ENCODE measurements at regions not wholly inside any gene's neighbourhood (a gene's known extent, or its start where the extent isn't known, plus 50 kb on each side); places are given as distances from the start of the nearest gene placed in this dataset.

DNA sequence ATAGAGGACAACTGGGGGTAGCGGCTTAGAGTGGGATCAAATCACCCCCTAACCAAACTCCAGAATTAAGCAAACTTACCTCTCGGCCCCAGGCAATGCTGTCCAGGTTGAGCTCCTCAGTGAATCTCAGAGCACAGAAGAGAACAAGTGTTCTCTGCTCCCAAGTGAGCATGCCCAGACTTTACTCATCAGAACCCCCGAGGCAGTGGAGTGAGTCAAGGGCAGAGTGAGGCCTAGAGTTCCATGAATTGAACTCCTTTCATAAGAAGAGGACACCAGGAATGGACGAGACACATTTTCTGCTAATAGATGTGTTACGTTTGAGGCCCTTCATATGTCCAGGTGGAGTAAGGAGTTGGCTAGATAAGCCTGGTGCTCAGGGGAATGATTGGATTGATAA is 134.0 kb upstream of the DTNBP1 start:
- DNase-seq, result no peak

DNA sequence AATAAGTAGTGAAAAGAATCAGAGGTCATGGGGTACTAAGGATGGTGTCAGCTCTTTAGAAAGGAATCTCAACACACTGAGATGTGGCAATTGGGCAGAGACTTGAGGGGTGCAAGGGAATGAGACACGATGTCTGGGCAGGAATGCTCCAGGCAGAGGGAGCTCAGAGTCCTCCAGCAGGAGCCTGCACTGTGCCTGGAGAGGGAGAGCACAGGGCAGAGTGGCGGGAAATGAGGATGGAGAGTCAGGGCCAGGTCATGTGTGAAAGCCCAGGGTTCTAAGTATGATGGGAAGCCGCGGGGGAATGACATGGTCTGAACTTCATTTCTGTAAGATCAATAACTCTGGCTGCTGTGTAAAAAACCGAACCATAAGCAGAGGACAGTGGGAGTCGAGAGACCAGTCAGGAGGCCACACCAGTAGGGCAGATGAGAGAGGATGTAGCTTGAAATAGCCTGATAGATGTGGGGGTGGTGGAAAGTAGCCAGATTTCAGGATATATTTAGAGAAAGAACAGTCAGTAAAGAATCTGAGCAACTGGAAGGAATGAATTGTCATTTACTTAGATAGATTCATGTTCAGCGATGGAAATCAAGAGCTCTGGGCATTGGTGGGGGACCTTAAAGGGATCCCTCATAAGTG is 133.4 kb upstream of the DTNBP1 start:
- DNase-seq, result no peak

DNA sequence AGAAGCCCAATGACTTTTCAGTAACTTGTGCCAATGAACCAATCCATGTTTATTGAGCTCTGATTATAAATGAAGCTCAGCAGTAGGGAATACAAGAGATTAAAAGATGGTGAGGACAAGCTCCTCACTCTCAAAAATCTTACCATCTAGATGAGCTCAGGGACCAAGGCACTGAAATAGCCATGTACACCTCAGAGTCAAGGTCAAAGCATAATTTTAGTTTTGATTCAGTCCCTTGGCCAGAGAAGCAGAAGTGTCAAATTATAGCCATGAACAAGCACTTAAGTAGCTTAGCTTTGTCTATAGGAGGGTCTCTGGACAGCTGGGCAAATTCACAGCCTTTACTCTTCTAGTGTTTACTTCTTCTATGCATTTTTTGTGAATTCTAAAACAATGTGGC is 131.0 kb upstream of the DTNBP1 start:
- no peak for DNase-seq

DNA sequence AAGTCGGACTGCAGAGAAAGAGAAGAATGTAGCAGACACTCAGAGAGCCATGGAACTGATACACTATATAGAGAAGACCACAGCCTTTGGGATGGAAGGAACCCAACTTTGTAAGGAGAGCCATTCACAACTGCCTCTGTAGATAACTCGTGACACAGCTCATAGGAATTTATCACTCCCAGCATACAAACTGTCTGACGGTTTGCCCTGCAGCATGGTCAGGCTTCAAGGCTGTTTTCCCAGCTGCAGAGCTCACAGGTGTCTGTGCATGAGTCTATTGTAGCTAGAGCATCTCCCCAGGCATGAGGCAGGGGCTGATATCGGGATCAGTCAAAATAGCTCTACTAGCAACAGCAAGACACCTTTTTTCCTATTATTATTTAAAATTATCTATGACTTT is 130.5 kb upstream of the DTNBP1 start:
- no peak for DNase-seq

DNA sequence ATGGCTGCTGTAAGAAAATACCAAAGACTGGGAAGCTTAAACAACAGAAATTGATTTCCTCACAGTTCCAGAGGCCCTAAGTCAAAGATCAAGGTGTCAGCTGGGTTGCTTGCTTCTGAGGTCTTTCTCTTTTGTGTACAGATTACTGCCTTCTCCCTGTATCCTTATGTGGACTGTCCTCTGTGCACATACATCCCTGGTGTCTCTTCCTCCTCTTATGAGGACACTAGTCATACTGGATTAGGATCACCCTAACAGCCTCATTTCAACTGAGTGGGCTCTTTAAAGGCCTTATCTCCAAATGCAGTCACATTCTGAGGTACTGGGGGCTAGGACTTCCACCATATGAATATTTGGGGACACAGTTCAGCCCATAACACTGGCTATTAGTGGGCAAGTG is 130.0 kb upstream of the DTNBP1 start:
- no peak for DNase-seq

DNA sequence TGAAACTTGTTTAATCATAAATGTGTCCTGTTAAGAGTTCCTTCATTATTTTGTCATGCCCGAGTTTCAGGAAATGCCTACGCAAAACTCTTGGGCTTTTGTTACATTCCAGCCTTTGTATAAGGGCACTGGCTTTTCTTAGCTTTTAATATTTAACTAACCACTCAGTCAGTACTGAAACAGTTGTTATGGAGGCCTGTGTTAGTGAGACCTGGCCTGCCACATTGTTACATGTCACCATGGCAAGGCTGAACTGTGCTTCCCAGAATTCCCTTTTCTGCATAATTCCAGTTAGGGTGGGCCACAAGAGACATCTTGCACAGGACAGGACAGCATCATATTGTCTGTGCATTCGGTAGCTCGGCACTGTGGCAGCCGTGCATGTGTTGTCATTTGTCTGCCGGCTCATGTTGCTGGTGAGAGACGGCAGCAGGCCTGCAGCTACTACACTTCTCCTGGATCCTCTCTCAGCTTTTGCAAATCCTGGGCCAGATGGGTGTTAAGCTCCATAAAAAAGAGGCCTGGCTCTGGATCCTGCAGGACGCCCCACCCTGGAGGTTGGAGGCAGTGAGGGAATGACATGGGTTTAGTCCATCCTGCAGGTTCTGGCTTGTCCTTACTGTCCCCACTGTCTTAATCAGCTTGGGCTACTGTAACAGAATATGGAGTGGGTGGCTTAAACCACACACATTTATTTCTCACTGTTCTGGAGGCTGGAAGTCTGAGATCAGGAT is 128.8 kb upstream of the DTNBP1 start:
- DNase-seq, result no peak

DNA sequence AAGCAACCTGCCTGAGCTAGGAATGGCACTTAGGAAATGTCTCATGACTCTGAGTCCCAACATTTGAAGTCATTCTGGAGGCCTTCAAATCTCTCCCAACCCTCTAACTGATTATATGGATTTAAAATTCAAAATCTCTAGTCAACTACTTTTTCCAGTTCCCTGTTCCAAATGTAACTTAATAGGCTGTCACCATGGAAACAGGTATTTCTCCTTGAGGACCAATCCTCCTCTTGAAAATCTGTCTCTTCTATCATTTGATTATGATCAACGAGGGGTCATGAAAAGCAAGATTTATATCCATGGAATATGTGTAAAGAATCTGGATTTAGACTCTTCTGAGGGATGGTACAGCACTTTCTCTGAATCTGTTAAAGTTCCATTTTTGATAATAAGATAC is 127.3 kb upstream of the DTNBP1 start:
- DNase-seq, result no peak

DNA sequence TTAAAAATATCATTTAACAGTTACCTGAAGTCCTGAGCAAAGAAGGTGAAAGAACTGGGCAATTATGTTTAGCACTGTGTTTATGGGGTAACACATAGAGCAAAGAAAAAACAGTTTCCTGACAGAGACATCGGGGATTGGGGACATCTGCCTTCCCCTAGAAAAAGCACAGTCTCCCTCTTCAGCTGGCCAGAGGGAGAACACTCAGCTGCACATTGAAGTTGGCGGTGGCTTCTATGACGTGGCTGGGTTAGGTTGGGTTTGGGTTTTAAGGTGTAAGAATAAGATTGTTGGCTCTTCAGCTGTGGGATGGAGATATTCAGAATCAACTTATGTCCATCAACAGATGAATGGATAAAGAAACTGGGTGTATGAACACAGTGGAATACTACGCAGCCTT is 124.0 kb upstream of the DTNBP1 start:
- no peak for DNase-seq

DNA sequence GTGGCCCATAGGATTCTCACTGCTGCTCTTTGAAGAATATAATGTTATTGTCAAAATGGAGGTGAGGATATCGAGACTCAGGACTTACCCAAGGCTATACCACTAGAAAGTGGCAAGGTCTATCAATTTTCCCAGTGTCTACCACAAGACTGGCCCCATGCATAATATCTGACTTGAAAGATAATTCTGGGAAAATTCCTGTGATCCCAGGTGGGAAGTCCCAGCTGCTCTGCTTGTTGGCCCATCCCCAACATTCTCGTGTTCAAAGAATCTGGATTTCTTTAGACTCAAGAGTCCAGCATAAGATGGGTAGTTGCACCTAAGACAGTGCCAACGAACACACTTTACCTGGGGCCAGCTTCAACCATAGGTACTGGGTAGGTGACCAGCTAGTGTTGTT is 120.7 kb upstream of the DTNBP1 start:
- DNase-seq, result no peak

DNA sequence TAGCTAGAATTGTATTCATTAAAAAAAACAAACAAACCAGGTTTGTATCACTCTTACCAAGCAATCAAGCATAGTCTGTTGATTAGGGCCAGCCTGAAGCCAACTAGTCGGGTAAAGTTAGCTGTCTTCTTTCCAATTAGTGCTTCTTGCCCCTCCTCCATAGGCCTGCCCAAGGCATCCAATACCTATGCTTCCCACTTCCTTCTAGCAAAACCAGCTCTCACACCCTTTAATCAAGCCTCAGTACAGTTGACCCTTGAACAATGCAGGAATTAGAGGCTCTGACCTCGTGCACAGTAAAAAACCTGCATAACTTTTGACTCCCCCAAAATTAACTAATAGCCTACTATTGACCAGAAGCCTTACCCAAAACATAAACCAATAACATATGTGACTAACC is 119.1 kb upstream of the DTNBP1 start:
- DNase-seq, result no peak

DNA sequence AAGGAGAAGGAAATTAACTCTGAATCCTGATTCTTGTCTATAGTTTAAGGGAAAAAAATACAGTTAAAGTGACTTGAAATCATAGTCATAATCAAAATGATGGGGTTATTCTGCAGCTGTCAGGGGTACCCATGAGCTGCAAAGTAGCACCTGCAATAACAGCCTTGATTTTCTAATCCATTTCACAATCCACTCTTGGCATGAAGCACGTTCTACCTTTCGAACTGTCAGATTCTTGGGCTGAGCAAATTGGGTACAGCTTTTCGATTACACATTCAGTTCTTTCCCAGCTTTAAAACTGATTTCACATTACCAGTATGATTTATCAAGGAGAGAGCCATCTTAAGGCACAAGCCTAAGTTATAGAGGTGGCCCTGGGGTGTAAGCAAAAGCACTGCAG is 118.5 kb upstream of the DTNBP1 start:
- no peak for DNase-seq

DNA sequence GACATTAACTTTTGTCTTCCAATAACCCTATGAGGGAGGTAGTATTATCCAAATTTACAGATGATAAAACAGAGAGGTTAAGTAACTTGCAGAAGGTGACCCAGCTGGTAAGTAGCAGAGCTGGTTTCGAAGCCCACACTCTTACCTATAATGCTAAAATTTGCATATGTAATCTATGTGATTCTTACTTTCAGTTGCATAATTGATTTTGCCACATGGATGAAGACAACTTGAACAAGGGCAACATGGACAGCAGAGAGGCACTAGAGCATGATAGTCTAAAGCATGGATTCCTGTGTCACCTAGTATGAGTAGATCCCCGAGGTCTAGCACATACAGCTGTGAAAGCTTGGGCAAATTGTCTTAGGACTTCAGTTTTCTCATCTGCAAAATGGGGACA is 117.6 kb upstream of the DTNBP1 start:
- no peak for DNase-seq

DNA sequence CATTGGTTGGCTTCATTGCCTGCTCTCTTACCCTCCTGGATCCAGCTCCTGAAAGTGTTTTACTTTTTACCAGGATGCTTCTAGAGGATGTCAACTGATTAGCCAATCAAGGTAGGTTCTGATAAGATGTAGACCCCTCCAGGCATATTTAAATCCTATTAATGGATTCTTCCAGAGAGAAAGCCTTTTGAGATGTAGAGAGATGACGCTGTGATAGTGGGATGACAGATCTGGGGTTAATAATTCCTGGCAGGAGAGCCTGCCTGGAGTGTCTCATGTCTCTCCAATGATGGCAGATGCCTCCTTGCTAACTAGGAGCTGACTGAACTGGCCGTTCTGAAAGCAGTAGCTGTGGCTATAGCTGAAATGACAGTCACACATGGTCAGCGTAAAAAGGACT is 116.9 kb upstream of the DTNBP1 start:
- no peak for DNase-seq

DNA sequence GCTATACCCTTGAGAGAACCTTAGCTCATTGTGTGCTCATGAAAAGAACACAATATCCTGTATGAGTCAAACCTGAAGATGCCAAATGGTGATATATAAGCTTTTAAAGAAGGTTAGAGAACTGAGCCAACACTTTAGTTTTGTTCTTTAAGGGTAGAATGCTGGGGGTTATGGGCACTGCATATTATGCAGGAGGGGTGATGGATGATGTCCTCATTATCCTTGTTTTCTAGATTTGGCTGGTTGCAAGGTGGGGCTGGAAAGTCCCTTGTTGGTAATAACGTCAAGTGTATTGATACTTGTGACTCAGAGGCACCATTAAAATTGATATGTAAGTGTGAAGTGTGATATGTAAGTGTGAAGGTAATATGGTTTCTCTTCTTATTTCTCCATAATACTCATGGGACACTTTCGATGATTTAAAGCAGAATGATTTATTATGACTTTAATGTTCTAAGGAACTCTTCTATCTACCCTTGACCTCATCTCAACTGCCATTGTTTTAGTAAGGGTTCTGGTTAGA is 113.7 kb upstream of the DTNBP1 start:
- no peak for DNase-seq

DNA sequence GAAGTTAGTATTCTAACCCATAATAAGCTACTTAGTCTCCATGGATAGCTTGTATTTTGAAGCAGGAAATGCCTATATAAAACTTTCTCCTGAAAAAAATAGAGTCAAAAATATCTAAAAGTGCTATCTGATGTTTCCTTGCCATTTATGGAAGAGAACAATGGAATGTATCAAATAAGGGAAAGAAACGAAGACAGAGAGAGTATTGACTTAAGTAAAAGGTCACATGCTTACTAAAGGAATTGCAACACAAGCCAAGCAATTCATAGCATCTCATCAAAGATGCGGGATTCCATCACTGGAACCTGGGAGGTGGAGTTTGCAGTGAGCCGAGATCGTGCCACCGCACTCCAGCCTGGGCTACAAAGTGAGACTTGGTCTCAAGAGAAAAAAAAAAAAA is 112.9 kb upstream of the DTNBP1 start:
- no peak for DNase-seq

DNA sequence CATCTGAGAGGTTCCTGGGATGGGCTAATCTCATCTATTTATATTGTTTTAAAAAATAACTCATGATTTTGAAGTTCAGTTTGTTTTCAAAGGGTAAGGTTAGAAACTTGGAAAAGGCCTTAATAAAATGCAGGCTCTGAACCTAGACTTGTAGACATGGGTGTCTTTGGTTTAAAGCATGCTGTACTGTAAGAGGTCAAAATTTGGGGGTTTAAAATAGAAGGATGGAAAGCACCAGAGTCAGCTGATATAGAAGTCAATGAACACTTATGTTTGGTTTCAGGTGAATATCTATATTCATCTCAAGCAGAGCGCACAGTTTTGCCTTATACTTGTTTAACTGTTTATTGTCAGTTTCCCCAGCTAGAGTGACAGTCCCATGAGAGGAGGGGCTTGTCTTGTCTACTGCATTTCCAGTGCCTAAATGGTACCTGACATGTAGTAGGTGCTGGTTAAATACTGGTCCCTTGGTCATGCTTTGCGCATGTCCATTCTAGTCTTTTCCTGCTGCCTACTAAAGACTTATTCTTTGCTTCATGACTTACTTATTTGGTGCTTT is 112.3 kb upstream of the DTNBP1 start:
- DNase-seq, result no peak

DNA sequence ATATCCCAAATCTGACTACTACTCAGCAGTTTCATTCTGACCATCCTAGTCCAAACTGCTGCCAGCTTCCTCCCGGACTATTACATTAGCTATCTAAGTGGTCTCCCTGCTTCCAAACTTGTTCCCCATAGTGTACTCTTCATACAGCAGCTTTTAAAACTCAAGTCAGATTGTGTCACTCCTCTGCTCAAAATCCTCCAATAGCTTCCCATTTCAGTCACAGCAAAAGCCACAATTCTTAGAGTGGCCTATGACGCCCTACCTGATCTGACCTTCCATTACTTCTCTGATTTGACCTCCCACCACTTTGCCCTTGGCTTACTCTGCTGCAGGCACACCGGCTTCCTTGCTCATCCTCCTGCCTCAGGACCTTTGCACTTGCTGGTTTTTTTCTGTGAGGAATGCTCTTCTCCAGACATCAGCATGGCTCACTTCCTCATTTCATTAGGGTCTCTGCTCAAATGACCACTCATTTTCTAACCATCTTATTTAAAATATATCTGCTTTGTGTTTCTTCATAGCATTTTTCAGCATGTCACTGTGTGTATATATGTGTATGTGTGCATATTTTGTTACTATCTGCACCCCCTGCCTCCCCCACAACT is 111.1 kb upstream of the DTNBP1 start:
- DNase-seq, result no peak

DNA sequence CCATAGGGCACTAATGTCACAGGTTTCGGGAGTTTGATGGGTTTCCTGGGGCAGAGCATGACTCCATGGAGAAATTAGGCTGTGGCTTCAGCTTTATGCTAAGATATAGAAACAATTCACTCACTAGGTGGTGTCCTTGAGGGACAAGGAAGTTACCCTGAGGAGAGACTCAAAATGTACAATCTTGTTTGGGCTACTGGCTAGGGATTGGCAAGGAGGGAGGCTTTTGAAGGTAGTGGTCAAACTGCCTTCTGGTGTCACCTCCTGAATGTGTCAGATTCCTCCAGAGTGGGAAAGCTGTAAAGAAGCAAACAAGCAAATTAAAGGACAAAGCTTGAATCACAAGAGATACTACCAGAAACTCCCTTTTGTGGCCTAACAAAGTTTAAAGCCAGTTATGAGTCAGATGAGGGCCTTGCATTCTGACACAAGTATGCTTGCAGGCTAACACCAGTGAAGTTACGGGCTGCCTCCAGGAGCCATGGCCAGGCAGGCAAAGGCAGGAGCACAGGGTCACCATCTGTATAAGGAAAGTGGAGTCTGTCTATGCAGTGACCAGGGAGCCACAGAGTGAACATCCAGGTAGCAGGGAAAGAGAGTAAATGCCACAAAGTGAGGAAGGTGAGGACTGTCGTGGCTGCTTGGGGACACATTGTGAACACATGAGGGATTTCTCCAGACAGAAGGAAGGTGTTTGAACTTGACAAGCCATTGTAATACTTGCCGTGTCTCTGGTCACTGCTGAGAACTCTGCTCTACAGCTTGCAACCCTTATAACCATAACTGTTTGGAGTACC is 107.7 kb upstream of the DTNBP1 start:
- no peak for DNase-seq

DNA sequence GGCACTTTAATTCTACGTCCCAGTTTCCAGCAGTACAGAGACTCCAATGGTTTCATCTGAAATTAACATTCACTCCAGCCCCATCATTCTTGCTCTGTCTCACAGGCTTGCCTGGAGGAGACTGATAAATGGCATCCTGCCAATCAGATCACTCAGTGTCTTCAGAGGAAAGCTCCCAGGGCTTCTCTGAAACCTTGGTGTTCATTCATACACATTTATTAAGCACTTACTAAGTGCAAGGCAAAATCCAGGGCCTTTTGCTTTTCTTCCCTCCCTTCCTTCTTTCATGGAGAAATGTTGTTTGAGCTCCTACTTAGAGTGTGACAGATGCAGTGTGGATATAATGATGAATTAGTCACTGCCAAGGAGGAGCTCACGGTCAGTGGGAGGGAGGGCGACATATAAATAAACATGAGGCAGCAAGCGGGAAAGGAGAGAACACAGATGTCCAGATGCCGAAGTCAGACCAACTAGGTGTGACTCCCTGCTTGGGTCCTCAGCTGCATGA is 106.7 kb upstream of the DTNBP1 start:
- DNase-seq, result no peak

DNA sequence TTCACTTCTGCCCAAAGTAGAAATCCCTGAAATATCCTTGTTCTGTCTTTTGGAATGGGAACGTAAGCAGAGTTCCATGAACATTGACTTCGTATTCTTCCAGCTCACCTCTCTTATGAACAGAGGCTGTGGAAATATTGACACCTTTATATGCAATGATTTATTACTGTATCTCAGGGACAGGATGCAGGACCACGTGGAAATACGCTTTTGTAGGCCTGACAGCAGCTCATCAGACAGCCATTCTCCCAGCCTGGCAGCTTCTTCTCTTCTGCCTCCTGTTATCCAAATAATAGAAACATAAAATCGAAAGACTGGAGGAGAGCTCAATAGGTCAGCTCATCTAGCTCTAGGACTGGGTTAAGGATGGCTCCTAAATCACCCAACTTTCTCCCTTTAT is 106.2 kb upstream of the DTNBP1 start:
- DNase-seq, result no peak

DNA sequence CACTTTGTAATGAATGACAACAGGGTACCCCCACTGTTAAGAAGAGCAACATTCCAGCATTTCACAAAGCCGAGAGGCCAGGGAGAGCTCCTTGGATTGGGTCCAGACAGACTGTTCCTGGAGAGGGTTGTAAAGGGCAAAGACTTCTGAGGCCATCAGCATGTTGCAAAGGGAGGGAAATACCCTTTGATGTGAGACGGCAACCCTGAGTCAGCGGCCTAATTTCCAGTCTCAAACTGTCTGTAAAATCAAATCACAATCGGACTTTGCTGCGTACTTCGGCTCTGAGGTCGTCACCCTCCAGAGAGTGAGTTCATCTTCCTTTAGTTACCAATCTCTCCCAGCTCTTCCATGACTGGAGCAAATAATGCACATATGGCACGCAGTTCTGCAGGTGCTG is 101.0 kb upstream of the DTNBP1 start:
- DNase-seq, result no peak

DNA sequence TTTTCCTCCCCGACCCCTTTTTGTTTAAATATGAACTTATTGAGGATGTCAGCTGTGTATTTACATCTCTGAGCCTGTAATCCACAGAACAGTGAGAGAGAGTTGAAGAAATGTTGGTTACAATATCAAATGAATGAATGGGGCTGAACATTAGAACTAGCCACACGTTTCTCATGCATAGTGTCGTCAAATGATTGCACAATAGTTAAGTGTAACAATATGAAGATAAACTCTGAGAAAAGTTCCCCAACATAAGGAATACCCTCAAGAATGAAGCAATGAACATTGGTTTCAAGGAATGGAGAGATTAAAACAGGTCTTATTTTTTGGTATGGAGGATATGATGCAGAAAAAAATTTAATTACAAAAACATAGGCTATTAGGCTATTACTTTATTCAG is 100.5 kb upstream of the DTNBP1 start:
- DNase-seq, result no peak

DNA sequence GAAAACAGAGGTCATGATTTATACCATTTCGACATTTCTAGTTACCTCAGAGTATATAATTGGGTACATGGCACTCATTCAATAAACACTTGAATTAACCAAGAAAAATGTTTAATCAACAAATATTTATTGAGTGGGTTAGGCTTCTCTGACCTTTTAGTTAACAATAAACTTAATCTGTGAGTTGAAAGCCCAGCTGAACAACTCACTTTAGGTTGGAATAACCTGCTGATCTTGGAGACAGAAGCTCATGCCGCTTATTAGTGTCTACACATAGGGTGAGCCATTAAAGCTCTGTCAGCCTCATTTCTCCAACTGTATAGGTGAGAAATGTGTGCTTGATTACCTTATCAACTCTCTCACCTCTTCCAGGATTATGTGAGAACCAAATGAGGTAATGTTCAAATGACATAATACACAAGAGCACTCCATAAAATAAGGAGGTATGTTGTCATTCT is 98.2 kb upstream of the DTNBP1 start:
- no peak for DNase-seq

Data from cerebellar nuclear complex (tissue), 1 donor.